ENCODE measurements at regions not wholly inside any gene's neighbourhood (a gene's known extent, or its start where the extent isn't known, plus 50 kb on each side); places are given as distances from the start of the nearest gene placed in this dataset.

GRCh38 chr5:143985832-143986515, 174.0 kb downstream of the HMHB1 start:
- no peak for TF ChIP-seq EZH2 (IDR thresholded peaks at IDR 0.05; ENCODE audit: insufficient read depth, low read length)
- TF ChIP-seq CTCF (IDR thresholded peaks at IDR 0.05; ENCODE audit: insufficient read depth, low read depth, low read length): no peak
